GM12891 (cell line): ENCODE measurements at regions not wholly inside any gene's neighbourhood (a gene's known extent, or its start where the extent isn't known, plus 50 kb on each side); places are given as distances from the start of the nearest gene placed in this dataset.

ENCODE experiments used
- POLR2A ChIP-seq: IDR thresholded peaks from 2 replicates; pipeline ENCODE4 v1.6.1; 2011; ENCODE audit warnings: low read depth, low read length, control low read depth
- POLR2AphosphoS5 ChIP-seq: IDR thresholded peaks from 2 replicates; pipeline ENCODE4 v1.6.1; 2011; ENCODE audit warnings: low read depth, low read length, control low read depth
- SPI1 ChIP-seq: IDR thresholded peaks from 2 replicates; pipeline ENCODE4 v1.6.1; 2011; ENCODE audit warnings: low read depth, low read length, control low read depth
- TAF1 ChIP-seq: IDR thresholded peaks from 2 replicates; pipeline ENCODE4 v1.6.1; 2011; ENCODE audit warnings: low read depth, low read length, control low read depth

DNA sequence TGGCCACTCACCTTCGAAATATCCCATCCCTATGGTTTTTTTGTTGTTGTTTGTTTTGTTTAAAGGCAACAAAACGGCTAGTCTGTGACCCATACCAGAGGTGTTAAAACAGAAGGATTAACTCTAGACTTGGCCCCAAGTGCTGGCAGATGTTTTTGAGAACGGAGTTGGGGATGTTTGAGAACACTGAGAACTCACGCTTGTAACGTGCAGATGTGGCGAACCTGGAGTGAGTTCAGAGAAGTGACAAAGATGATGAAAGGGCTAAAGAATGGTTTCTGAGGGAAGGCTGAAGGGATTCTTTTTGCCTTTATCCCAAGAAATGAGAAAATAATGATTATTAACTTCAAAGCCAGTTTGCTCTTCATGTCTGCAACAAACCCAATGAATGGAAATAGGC lies 286.5 kb downstream of the ZNF608 start:
- TF ChIP-seq POLR2AphosphoS5 (no peak), TAF1 (no peak), POLR2A (no peak), SPI1 (no peak)
